GM12865 (cell line): ENCODE measurements at regions not wholly inside any gene's neighbourhood (a gene's known extent, or its start where the extent isn't known, plus 50 kb on each side); places are given as distances from the start of the nearest gene placed in this dataset.

Source experiments
- DNase-seq: peaks from one replicate; pipeline ENCODE4 v3.0.0; 2010; ENCODE audit warnings: low read depth
- H3K4me3 ChIP-seq: 2 replicates; pipeline ENCODE4 v1.5.1; 2011; ENCODE audit warnings: mild to moderate bottlenecking, low read depth, low read length, control low read depth
- CTCF ChIP-seq: IDR thresholded peaks from 2 replicates; pipeline ENCODE4 v1.5.1; 2011; ENCODE audit warnings: low read length, control low read depth, low read depth, inconsistent platforms; ENCODE audit not compliant: insufficient read depth; ENCODE audit errors: missing control alignments

DNA sequence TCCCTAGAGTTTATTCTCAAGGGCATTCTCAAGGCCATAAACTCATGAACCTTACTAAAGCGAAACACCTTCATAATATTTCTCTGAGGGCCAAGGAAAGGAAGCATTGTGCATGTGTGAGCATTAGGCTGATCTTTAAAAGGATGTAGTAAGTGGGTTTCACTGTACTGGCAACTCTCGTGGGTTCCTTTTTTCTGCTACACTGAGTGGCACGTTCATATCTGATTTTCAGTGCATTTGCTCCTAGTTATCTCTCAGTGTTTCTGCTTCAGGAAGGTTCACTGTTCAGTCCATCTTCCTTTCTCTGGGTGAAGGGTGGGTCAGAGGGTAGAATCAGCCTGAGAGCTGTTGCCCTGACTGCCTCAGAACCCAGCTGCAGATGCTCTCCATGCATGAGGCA lies 192.8 kb upstream of the ADGRL2 start:
- no peak for DNase-seq
- TF ChIP-seq CTCF, result no peak
- H3K4me3 ChIP-seq, result no peak overlapping the region

GRCh38 chr1:81607086-81607485 lies 193.6 kb upstream of the ADGRL2 start:
- no peak for TF ChIP-seq CTCF
- DNase-seq, result no peak
- no peak overlapping the region for H3K4me3 ChIP-seq

GRCh38 chr1:81606656-81607055 lies 194.1 kb upstream of the ADGRL2 start:
- H3K4me3 ChIP-seq, result no peak overlapping the region
- no peak for TF ChIP-seq CTCF
- no peak for DNase-seq

DNA sequence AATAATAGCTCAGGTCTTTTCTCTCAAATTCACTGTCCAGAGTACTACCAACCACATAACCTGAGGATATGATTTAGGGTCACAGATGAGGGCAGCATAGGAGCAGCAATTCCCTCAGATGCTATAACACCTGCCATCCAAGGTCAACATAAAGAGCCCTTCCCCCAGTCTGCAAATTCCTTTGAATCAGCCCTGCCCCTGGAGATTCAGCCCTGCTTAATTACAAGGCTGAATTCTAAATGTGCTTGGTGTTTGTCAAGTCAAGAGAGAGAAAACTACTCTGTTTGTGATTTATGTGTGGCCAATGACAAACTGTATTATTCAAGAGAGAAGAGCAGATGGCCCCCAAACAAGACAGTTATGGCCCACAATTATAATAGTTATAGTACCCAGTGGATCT lies 195.7 kb upstream of the ADGRL2 start:
- TF ChIP-seq CTCF, result no peak
- H3K4me3 ChIP-seq, result no peak overlapping the region
- no peak for DNase-seq

GRCh38 chr1:81600878-81601622 lies 199.7 kb upstream of the ADGRL2 start:
- H3K4me3 ChIP-seq, result no peak overlapping the region
- DNase-seq, result no peak
- no peak for TF ChIP-seq CTCF

- DNase-seq, result no peak
- no peak overlapping the region for H3K4me3 ChIP-seq
- no peak for TF ChIP-seq CTCF
Measured at GRCh38 chr1:81600363-81600762, 200.4 kb upstream of the ADGRL2 start.

- DNase-seq, result peak; percentile 5
Measured at GRCh38 chr1:81598623-81599022, 202.1 kb upstream of the ADGRL2 start.

More at GRCh38 chr1:81598623-81599022, 202.1 kb upstream of the ADGRL2 start:
- TF ChIP-seq CTCF, result no peak
- H3K4me3 ChIP-seq, result no peak overlapping the region
